ENCODE measurements at regions not wholly inside any gene's neighbourhood (a gene's known extent, or its start where the extent isn't known, plus 50 kb on each side); places are given as distances from the start of the nearest gene placed in this dataset.

- TF ChIP-seq, protein P1, sequence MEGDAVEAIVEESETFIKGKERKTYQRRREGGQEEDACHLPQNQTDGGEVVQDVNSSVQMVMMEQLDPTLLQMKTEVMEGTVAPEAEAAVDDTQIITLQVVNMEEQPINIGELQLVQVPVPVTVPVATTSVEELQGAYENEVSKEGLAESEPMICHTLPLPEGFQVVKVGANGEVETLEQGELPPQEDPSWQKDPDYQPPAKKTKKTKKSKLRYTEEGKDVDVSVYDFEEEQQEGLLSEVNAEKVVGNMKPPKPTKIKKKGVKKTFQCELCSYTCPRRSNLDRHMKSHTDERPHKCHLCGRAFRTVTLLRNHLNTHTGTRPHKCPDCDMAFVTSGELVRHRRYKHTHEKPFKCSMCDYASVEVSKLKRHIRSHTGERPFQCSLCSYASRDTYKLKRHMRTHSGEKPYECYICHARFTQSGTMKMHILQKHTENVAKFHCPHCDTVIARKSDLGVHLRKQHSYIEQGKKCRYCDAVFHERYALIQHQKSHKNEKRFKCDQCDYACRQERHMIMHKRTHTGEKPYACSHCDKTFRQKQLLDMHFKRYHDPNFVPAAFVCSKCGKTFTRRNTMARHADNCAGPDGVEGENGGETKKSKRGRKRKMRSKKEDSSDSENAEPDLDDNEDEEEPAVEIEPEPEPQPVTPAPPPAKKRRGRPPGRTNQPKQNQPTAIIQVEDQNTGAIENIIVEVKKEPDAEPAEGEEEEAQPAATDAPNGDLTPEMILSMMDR (IDR thresholded peaks at IDR 0.05; ENCODE audit: low read depth, low read length, missing input control), result no peak
- TF ChIP-seq RAD21 (IDR thresholded peaks at IDR 0.05) (no peak), TAF1 (conservative IDR thresholded peaks at IDR 0.05) (no peak), JUND (IDR thresholded peaks at IDR 0.05) (no peak), REST (IDR thresholded peaks at IDR 0.05) (no peak), EGR1 (IDR thresholded peaks at IDR 0.05; ENCODE audit: low read depth in 2 of 2) (no peak), HNF4G (IDR thresholded peaks at IDR 0.05) (no peak), FOXA1 (IDR thresholded peaks at IDR 0.05) (no peak)
- TF ChIP-seq, protein P2, sequence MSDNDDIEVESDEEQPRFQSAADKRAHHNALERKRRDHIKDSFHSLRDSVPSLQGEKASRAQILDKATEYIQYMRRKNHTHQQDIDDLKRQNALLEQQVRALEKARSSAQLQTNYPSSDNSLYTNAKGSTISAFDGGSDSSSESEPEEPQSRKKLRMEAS (IDR thresholded peaks at IDR 0.05), result no peak
Measured at GRCh38 chr3:127061641-127062040, 78.7 kb downstream of the PLXNA1 start.
